22Rv1 (cell line): ENCODE measurements at regions not wholly inside any gene's neighbourhood (a gene's known extent, or its start where the extent isn't known, plus 50 kb on each side); places are given as distances from the start of the nearest gene placed in this dataset.

Experiments used
- CTCF ChIP-seq: fragments of 450-650 bp; IDR thresholded peaks from 2 replicates; pipeline ENCODE4 v1.5.1; 2017; ENCODE audit warnings: mild to moderate bottlenecking
- ZFX ChIP-seq: fragments of 450-650 bp; IDR thresholded peaks from 2 replicates; pipeline ENCODE4 v1.6.1; 2017; ENCODE audit warnings: antibody characterized with exemption, borderline replicate concordance

- no peak for TF ChIP-seq CTCF
- TF ChIP-seq ZFX: no peak
Measured at GRCh38 chr18:61703508-61703907, 189.3 kb downstream of the RNF152 start.
